GM21447 (cell line): ENCODE measurements at regions not wholly inside any gene's neighbourhood (a gene's known extent, or its start where the extent isn't known, plus 50 kb on each side); places are given as distances from the start of the nearest gene placed in this dataset.

ENCODE experiments used
- ATAC-seq: cut with Tn5 transposase; IDR thresholded peaks from one replicate; pipeline ENCODE4 v1.9.1; 2021; ENCODE audit not compliant: unreplicated experiment

DNA sequence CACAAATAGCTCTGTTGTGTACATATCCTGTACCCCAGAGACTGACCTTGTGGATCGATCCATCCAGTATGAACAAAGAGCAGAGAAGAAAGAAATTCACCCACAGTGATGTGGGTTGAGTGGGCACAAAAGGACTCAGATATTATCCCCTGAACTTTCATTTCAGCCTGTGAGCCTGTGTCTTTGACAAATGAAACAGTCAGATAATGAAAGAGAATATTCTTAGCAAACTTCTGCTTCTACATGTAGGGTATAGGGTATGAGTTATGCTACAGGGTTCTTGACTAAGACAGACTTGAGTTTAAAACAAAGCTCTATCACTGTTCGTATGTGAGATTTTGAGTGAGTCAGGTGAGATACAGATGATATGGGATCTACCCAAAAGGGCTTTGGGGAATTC, 359.7 kb downstream of the MAFB start:
- ATAC-seq = no peak

DNA sequence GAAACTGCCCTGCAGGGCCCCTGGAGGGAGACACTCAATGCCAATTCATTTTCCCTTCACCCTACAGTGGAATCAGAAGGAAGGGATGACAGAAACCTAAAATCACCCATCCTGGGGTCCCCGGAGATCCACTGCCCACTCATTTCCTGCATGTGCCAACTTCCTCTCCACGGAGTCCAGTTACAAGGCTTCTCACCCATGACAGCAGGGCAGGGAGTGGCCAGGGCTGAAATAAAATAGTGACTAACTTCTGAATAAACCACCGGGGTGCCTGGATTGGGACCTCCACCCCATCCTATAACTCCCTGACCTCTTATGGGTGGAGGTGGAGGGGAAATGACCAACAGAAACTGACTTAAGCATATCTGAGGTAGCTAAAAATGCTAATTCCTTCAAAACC, 362.3 kb downstream of the MAFB start:
- ATAC-seq = no peak

- no peak for ATAC-seq
These were observed 363.9 kb downstream of the MAFB start for GRCh38 chr20:40325006-40325568.

DNA sequence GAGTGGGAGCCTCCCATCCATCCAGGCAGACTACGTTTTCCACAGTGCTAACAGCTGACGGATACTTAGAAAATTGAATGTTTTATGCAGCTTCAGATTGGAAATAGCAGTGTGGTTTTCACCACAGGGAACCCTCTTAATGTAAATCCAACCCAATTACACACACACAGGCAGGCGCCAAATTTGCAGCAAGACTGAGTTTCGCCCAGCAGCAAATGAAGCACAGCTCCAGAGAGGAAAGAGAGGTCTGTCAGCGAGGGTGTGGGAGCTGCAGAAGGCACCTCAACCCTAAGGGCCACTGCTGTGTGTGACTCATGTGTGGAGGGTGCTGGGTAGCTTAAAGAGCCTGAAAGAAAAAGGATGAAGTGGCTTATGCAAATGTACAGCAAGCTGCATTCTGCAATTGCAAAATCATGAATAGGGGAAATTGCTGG, 365.7 kb downstream of the MAFB start:
- ATAC-seq = no peak

DNA sequence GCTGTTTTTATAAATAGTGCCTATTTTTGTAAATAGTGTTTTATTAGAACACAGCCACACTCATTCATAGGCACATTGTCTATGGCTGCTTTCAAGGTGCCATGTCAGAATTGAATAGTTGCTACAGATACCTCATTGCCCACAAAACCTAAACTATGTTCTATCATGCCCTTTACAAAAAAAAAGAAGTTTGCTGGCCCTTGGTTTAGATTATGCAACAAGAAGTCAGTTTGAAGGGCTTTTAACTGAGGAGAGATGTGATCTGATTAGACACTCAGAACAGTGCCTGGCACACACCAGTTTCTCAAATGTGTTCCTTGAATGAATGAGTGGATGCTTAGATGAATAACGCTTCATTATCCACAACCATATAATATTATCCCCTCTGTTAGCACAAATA, 366.1 kb downstream of the MAFB start:
- no peak for ATAC-seq

GRCh38 chr20:40320517-40321011, 368.5 kb downstream of the MAFB start:
- no peak for ATAC-seq

GRCh38 chr20:40319741-40320516, 369.1 kb downstream of the MAFB start:
- ATAC-seq = no peak

DNA sequence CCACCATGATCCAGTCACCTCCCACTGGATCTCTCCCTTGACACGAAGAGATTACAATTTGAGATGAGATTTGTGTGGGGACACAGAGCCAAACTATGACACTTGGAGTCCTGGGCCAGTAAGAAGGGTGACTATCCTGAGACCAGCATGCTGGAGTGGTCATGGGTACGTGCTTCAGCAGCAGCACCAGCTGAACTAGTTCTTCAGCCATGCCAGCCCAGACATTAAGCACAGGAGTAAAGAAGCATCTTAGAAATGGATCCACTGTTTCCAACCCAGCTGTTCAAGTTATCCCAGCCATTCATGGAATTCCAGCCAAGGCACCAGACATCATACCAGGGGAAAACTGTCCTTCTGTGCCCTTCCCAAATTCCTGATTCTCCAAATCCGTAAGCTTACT, 370.0 kb downstream of the MAFB start:
- ATAC-seq = no peak

DNA sequence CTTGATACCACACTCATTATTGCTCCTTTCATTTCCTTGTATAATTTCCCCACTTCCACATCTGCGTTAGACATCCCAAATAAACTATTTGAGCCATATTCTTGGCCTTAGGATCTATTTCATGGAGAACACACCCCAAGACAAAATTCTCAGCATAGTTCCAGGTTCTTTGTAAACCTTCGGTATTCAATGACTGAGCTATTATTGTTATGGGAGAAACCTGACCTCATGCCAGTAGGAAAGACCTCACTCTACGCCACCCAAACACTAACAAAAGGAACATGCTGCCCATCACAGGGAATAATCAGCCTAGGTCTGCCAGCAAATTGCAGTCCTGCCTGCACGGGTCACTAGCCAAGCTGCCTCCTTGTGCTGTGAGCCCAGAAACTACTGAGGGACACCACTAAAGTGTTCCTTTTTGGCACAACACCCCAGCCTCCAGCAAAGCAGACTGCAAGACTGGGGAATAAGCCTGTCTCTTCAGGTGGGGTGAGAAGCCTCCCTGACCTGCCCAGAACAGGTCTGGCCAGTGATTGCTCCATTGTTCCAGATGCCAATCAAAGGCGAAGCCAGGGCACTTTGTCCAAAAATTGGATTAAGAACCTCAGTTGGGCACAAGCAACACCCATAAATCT, 371.8 kb downstream of the MAFB start:
- no peak for ATAC-seq

GRCh38 chr20:40314278-40314677, 374.8 kb downstream of the MAFB start:
- ATAC-seq = no peak

- ATAC-seq = no peak
These were observed 375.3 kb downstream of the MAFB start for GRCh38 chr20:40313730-40314129.

DNA sequence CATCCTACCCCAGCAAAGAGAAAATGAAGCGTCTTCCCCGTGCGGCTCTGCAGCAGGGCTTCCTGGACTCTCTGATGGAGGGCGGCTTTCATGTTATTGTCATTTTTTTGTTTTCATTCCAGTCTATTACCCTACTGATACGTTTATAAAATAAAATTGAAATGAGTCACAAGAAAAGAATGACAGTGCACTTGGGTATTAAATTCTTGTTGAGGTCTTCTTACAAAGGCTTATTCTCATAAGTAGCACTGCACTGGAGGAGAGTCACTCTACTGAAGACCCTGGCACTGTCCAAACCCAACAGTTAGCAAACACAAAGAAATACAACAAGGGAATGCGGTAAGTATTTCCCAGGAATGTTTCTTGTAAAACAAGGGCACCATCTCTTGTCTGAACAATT, 379.3 kb downstream of the MAFB start:
- no peak for ATAC-seq

- no peak for ATAC-seq
These were observed 381.0 kb downstream of the MAFB start for GRCh38 chr20:40307997-40308396.

GRCh38 chr20:40307268-40307667, 381.8 kb downstream of the MAFB start:
- ATAC-seq = no peak

- ATAC-seq = no peak
These were observed 383.7 kb downstream of the MAFB start for GRCh38 chr20:40305303-40305702.

GRCh38 chr20:40304119-40304613, 384.9 kb downstream of the MAFB start:
- no peak for ATAC-seq

GRCh38 chr20:40294747-40295146, 394.3 kb downstream of the MAFB start:
- ATAC-seq = no peak

GRCh38 chr20:40294175-40294574, 394.9 kb downstream of the MAFB start:
- no peak for ATAC-seq

- ATAC-seq = no peak
These were observed 395.3 kb downstream of the MAFB start for GRCh38 chr20:40293740-40294139.

DNA sequence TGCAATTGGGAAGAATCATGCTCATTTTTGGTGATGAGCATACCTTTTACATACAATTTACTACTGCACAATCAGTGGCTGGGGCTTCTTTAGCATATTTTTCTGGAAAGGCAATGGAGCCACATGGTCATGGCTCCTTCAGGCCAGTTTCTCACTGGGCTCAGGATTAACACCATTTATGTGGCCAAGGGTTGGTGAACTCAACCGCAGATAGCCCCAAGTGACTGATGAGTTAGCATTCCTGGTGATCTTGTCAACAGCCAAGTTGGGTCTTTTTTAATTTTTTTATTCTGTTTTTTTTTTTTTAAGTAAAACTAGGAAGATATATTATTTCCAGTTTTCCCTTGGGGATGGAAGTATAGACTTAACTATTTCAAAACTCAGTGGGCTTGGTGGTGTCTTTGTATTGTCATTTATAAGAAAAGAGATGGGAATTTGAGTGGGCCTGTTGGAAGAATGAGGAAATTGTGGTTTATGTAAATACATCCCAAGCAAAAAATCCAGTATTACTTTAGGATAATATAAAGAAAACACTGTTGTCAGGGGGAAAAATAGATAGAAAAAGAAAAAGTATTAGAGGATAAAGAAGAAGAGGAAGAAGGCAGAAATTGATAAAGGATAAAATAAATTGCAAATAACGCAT, 397.4 kb downstream of the MAFB start:
- no peak for ATAC-seq

DNA sequence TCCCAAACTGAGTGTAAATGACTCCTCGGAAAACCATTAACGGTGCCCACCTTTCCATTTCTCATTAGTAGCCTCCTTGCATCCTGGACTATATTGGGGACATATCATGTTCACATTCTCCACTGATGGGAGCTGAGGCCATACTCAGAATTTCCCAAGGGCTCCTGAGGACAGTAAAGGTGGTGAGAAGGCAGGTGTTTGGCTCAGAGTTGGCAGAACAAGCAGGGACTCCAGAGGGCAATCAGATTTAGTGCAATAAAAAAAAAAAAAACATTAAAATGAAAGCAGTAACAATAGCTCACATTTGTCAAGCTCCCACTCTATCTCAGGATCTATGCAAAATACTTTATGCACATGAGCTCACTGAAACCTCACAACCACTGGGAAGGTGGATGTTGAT, 401.4 kb downstream of the MAFB start:
- no peak for ATAC-seq
